HepG2 (cell line): ENCODE measurements at regions not wholly inside any gene's neighbourhood (a gene's known extent, or its start where the extent isn't known, plus 50 kb on each side); places are given as distances from the start of the nearest gene placed in this dataset.

Experiments used
- ATAC-seq: fragments of 200-7000 bp; cut with Tn5 transposase; 3 replicates; pipeline ENCODE4 v1.9.1; 2020; ENCODE audit warnings: mild to moderate bottlenecking, moderate library complexity
- BruUV-seq: library from RNA; stranded (reverse); fragments of 400-500 nt; replicated peaks from 2 replicates; lab custom pipeline; 2021; lab: Mats Ljungman, UMichigan
- CTCF ChIA-PET: fragments of 300-600 bp; formaldehyde crosslinking; extraction: SDS; loops from one replicate; lab custom pipeline; 2021; ENCODE audit warnings: low total read pairs, inconsistent platforms, low intra/inter-chr PET ratio; lab: Yijun Ruan, JAX
- POLR2A ChIA-PET: fragments of 350-600 bp; sonication (Branson Sonifier 250); formaldehyde crosslinking; loops from one replicate; lab custom pipeline; 2020; ENCODE audit warnings: antibody characterized with exemption, inconsistent platforms; lab: Yijun Ruan, JAX
- DNase-seq: peaks from one replicate; pipeline ENCODE4 v3.0.0-alpha.2; 2015; ENCODE audit warnings: low spot score
- FAIRE-seq: peaks from 3 replicates; lab custom pipeline; 2011; peaks lifted over from hg19 to GRCh38; lab: Jason Lieb, UNC
- H2AFZ ChIP-seq: one replicate; pipeline ENCODE4 v1.6.1; 2011; ENCODE audit warnings: low read length, inconsistent platforms
- H3K27ac ChIP-seq: fragments of 300-600 bp; 3 replicates; pipeline ENCODE4 v1.8.0; 2011; ENCODE audit warnings: mixed run types, mild to moderate bottlenecking, mixed read lengths, low read length, inconsistent platforms; ENCODE audit not compliant: insufficient read depth; ENCODE audit errors: extremely low read length
- H3K27me3 ChIP-seq, 2 experiments: fragments of 200-600 bp in 1 of 2; 2 replicates in 1 of 2; 3 replicates in 1 of 2; pipeline versions ENCODE4 v1.6.0 to v1.8.0; 2011; ENCODE audit warnings: low read length in 2 of 2, mild to moderate bottlenecking in 2 of 2, moderate library complexity in 2 of 2, inconsistent platforms in 1 of 2; ENCODE audit not compliant: insufficient read depth in 2 of 2, control insufficient read depth in 1 of 2
- H3K36me3 ChIP-seq, 2 experiments: fragments of 200-600 bp in 1 of 2; replicated peaks in 1 of 2; 2 replicates in 1 of 2; 3 replicates in 1 of 2; pipeline versions ENCODE4 v1.5.1 to v1.8.0; 2011; ENCODE audit warnings: low read length in 2 of 2, inconsistent platforms in 1 of 2; ENCODE audit not compliant: insufficient read depth in 2 of 2, control insufficient read depth in 1 of 2
- H3K4me1 ChIP-seq: 2 replicates; pipeline ENCODE4 v1.5.1; 2012; ENCODE audit warnings: low read length, inconsistent platforms; ENCODE audit not compliant: insufficient read depth
- H3K4me2 ChIP-seq: 2 replicates; pipeline ENCODE4 v1.6.0; 2011; ENCODE audit warnings: low read depth, low read length, inconsistent platforms
- H3K4me3 ChIP-seq, 3 experiments: fragments of 200-600 bp in 1 of 3; sonication (generic), shearing (Covaris generic) in 1 of 3; replicated peaks in 1 of 3; 2 replicates each; pipeline ENCODE4 v1.5.1; 2011 to 2016; ENCODE audit warnings: low read length in 3 of 3, inconsistent platforms in 2 of 3, low read depth in 2 of 3, mild to moderate bottlenecking in 2 of 3, control low read depth in 1 of 3, mixed read lengths in 1 of 3; ENCODE audit not compliant: insufficient read depth in 1 of 3
- H3K79me2 ChIP-seq: one replicate; pipeline ENCODE4 v1.6.1; 2011; ENCODE audit warnings: low read length, inconsistent platforms; ENCODE audit not compliant: insufficient read depth
- H3K9ac ChIP-seq: 2 replicates; pipeline ENCODE4 v1.6.0; 2011; ENCODE audit warnings: mild to moderate bottlenecking, low read depth, low read length, inconsistent platforms; ENCODE audit not compliant: insufficient read depth
- H3K9me3 ChIP-seq: 2 replicates; pipeline ENCODE4 v1.5.1; 2012; ENCODE audit warnings: mild to moderate bottlenecking, low read length
- H4K20me1 ChIP-seq: 2 replicates; pipeline ENCODE4 v1.6.0; 2011; ENCODE audit warnings: inconsistent platforms, mild to moderate bottlenecking, low read length, moderate library complexity; ENCODE audit not compliant: insufficient read depth
- AHDC1 ChIP-seq: sonication (generic); formaldehyde crosslinking; IDR thresholded peaks from 2 replicates; pipeline ENCODE4 v1.5.1; 2020; ENCODE audit warnings: mild to moderate bottlenecking, missing genetic modification reagents, borderline replicate concordance
- BORCS8-MEF2B ChIP-seq: sonication (generic); formaldehyde crosslinking; IDR thresholded peaks from 2 replicates; pipeline ENCODE4 v1.8.0; 2022; ENCODE audit warnings: mild to moderate bottlenecking, missing genetic modification reagents
- E2F5 ChIP-seq: sonication (generic); formaldehyde crosslinking; conservative IDR thresholded peaks from 2 replicates; pipeline ENCODE4 v1.4.0; 2020; ENCODE audit warnings: missing genetic modification reagents
- ERF ChIP-seq: IDR thresholded peaks from 2 replicates; pipeline ENCODE4 v1.6.1; 2018; ENCODE audit warnings: missing biosample characterization, missing genetic modification reagents
- HES4 ChIP-seq: sonication (generic); formaldehyde crosslinking; IDR thresholded peaks from 2 replicates; pipeline ENCODE4 v1.9.0; 2021; ENCODE audit warnings: mild to moderate bottlenecking, missing genetic modification reagents, borderline replicate concordance
- KLF9 ChIP-seq: IDR thresholded peaks from 2 replicates; pipeline ENCODE4 v1.6.1; 2016; ENCODE audit warnings: low read depth
- NFYB ChIP-seq: sonication (generic); formaldehyde crosslinking; IDR thresholded peaks from 2 replicates; pipeline ENCODE4 v1.4.0; 2020; ENCODE audit warnings: missing genetic modification reagents
- SIN3A ChIP-seq: IDR thresholded peaks from 2 replicates; pipeline ENCODE4 v1.6.1; 2011; ENCODE audit warnings: low read depth, mild to moderate bottlenecking, control low read depth, low read length, borderline replicate concordance
- SIN3B ChIP-seq: fragments of 150-350 bp; IDR thresholded peaks from 2 replicates; pipeline ENCODE4 v1.6.1; 2014; ENCODE audit warnings: low read length
- SYNCRIP ChIP-seq: fragments of 200-400 bp; formaldehyde crosslinking; IDR thresholded peaks from 2 replicates; pipeline ENCODE4 v1.6.1; 2018; ENCODE audit warnings: mild to moderate bottlenecking, low read depth, low read length; ENCODE audit not compliant: insufficient read depth
- WIZ ChIP-seq: sonication (generic); formaldehyde crosslinking; IDR thresholded peaks from 2 replicates; pipeline ENCODE4 v1.5.1; 2020; ENCODE audit warnings: mild to moderate bottlenecking, missing genetic modification reagents
- YY1 ChIP-seq: IDR thresholded peaks from 2 replicates; pipeline ENCODE4 v1.6.1; 2011; ENCODE audit warnings: low read length, low read depth, moderate library complexity, mild to moderate bottlenecking; ENCODE audit not compliant: insufficient read depth, insufficient replicate concordance
- ZHX1 ChIP-seq: sonication (generic); formaldehyde crosslinking; IDR thresholded peaks from 2 replicates; pipeline ENCODE4 v1.8.1; 2022; ENCODE audit warnings: low read depth, mild to moderate bottlenecking, missing genetic modification reagents
- ZNF451 ChIP-seq: sonication (generic); formaldehyde crosslinking; IDR thresholded peaks from 2 replicates; pipeline ENCODE4 v1.5.0; 2020; ENCODE audit warnings: mild to moderate bottlenecking, missing genetic modification reagents
- ZNF780A ChIP-seq: sonication (generic); formaldehyde crosslinking; IDR thresholded peaks from 2 replicates; pipeline ENCODE4 v1.8.0; 2022; ENCODE audit warnings: mild to moderate bottlenecking, missing genetic modification reagents, moderate library complexity
- ZNF792 ChIP-seq: IDR thresholded peaks from 2 replicates; pipeline ENCODE4 v1.6.1; 2016
- WGBS: methylation state at CpG from one replicate; pipeline ENCODE4 v1.1.6; 2017; ENCODE audit warnings: low lambda C conversion rate; 5-methylcytosine and 5-hydroxymethylcytosine counted together
- in situ Hi-C: cut with HindIII; loops from 2 replicates; pipeline ENCODE4 v1.10.0; 2017; ENCODE audit warnings: low pct_unique_long_range_greater_than_20kb; ENCODE audit not compliant: extremely low pct_ligation_motif_present
- intact Hi-C: fragments of 100-400 bp; cut with micrococcal nuclease; formaldehyde crosslinking; loops from one replicate; pipeline ENCODE4 v1.10.0; 2022; ENCODE audit not compliant: unreplicated experiment

GRCh38 chr13:60727140-60727539 is 330.1 kb downstream of the TDRD3 start (continued):
- TF ChIP-seq AHDC1 = no peak
- no peak for TF ChIP-seq ZNF792 (CRISPR knock-in tag)
- TF ChIP-seq WIZ (CRISPR knock-in tag) = no peak
- no peak for TF ChIP-seq KLF9 (CRISPR knock-in tag)
- TF ChIP-seq E2F5 (CRISPR knock-in tag) = no peak
- no peak for TF ChIP-seq SYNCRIP

- POLR2A ChIA-PET = no interaction called here
- H2AFZ ChIP-seq = no peak overlapping the region
- no peak for DNase-seq
- no peak overlapping the region for H3K27ac ChIP-seq
- H3K4me2 ChIP-seq = no peak overlapping the region
- no peak overlapping the region for H3K9ac ChIP-seq
- in situ Hi-C loops = no loop called here
- intact Hi-C loops = no loop called here
- H3K4me1 ChIP-seq = no peaks in the 10 kb centered on the region
- CTCF ChIA-PET = no interaction called here
- no peak for FAIRE-seq
- ATAC-seq = no peak
- H3K79me2 ChIP-seq = no peaks in the 10 kb centered on the region
- no peaks in the 10 kb centered on the region for H3K9me3 ChIP-seq
- no peaks in the 10 kb centered on the region for H3K27me3 ChIP-seq
- BruUV-seq = no TSS peak
- WGBS = 54% methylated on average over 3 of the region's 3 CpGs
- no peaks in the 10 kb centered on the region for H4K20me1 ChIP-seq
- no peaks in the 10 kb centered on the region for H3K36me3 ChIP-seq
- H3K4me3 ChIP-seq = no peak overlapping the region
- TF ChIP-seq HES4 (CRISPR knock-in tag) (no peak), ZNF451 (CRISPR knock-in tag) (no peak), ZNF780A (CRISPR knock-in tag) (no peak), ERF (no peak), SIN3A (no peak), BORCS8-MEF2B (CRISPR knock-in tag) (no peak), SIN3B (no peak), ZHX1 (no peak), NFYB (CRISPR knock-in tag) (no peak), YY1 (no peak)
Measured at GRCh38 chr13:60721063-60721462, 324.0 kb downstream of the TDRD3 start.
